ENCODE measurements at regions not wholly inside any gene's neighbourhood (a gene's known extent, or its start where the extent isn't known, plus 50 kb on each side); places are given as distances from the start of the nearest gene placed in this dataset.

GRCh38 chr21:39097981-39098380 is 85.3 kb downstream of the PSMG1 start:
- H3K27me3 Mint-ChIP-seq = peaks cover 3% of the 10 kb centered on the region
- peaks cover 5% of the 10 kb centered on the region for H3K9me3 Mint-ChIP-seq (ENCODE audit: low read depth)
- peaks cover 33% of the 10 kb centered on the region for H3K4me1 Mint-ChIP-seq (ENCODE audit: low read depth)
- no peak for TF ChIP-seq CTCF (IDR thresholded peaks at IDR 0.05; ENCODE audit: unreplicated experiment)
- H3K27ac Mint-ChIP-seq = peak overlapping the region; percentile 89
- no peak overlapping the region for H3K4me3 Mint-ChIP-seq (ENCODE audit: low read depth)
- DNase-seq (ENCODE audit: low spot score, unreplicated experiment) = no peak
- H3K36me3 Mint-ChIP-seq (ENCODE audit: insufficient read depth) = no peaks in the 10 kb centered on the region

- Mint-ChIP-seq H3K27me3 (peaks cover 3% of the 10 kb centered on the region), H3K27ac (no peak overlapping the region), H3K36me3 (ENCODE audit: insufficient read depth) (no peaks in the 10 kb centered on the region), H3K4me1 (ENCODE audit: low read depth) (peaks cover 33% of the 10 kb centered on the region), H3K4me3 (ENCODE audit: low read depth) (no peak overlapping the region), H3K9me3 (ENCODE audit: low read depth) (peaks cover 5% of the 10 kb centered on the region)
- DNase-seq (ENCODE audit: low spot score, unreplicated experiment) = no peak
- TF ChIP-seq CTCF (IDR thresholded peaks at IDR 0.05; ENCODE audit: unreplicated experiment) = no peak
These were observed 85.9 kb downstream of the PSMG1 start for GRCh38 chr21:39097335-39097861.

GRCh38 chr21:39096754-39097153 is 86.5 kb downstream of the PSMG1 start:
- no peak for DNase-seq (ENCODE audit: low spot score, unreplicated experiment)
- Mint-ChIP-seq H3K27me3 (peaks cover 3% of the 10 kb centered on the region), H3K27ac (no peak overlapping the region), H3K36me3 (ENCODE audit: insufficient read depth) (no peaks in the 10 kb centered on the region), H3K9me3 (ENCODE audit: low read depth) (peaks cover 5% of the 10 kb centered on the region), H3K4me1 (ENCODE audit: low read depth) (peaks cover 33% of the 10 kb centered on the region), H3K4me3 (ENCODE audit: low read depth) (no peak overlapping the region)
- TF ChIP-seq CTCF (IDR thresholded peaks at IDR 0.05; ENCODE audit: unreplicated experiment) = peak; percentile 33

- peaks cover 3% of the 10 kb centered on the region for H3K27me3 Mint-ChIP-seq
- peaks cover 5% of the 10 kb centered on the region for H3K9me3 Mint-ChIP-seq (ENCODE audit: low read depth)
- no peak for DNase-seq (ENCODE audit: low spot score, unreplicated experiment)
- H3K4me3 Mint-ChIP-seq (ENCODE audit: low read depth) = no peak overlapping the region
- H3K27ac Mint-ChIP-seq = no peak overlapping the region
- peaks cover 33% of the 10 kb centered on the region for H3K4me1 Mint-ChIP-seq (ENCODE audit: low read depth)
- no peak for TF ChIP-seq CTCF (IDR thresholded peaks at IDR 0.05; ENCODE audit: unreplicated experiment)
- no peaks in the 10 kb centered on the region for H3K36me3 Mint-ChIP-seq (ENCODE audit: insufficient read depth)
These were observed 87.6 kb downstream of the PSMG1 start for GRCh38 chr21:39095681-39096080.

GRCh38 chr21:39094847-39095579 is 88.2 kb downstream of the PSMG1 start:
- Mint-ChIP-seq H3K9me3 (ENCODE audit: low read depth) (peaks cover 5% of the 10 kb centered on the region), H3K36me3 (ENCODE audit: insufficient read depth) (no peaks in the 10 kb centered on the region), H3K27ac (no peak overlapping the region), H3K27me3 (peaks cover 3% of the 10 kb centered on the region), H3K4me1 (ENCODE audit: low read depth) (peaks cover 33% of the 10 kb centered on the region), H3K4me3 (ENCODE audit: low read depth) (no peak overlapping the region)
- TF ChIP-seq CTCF (IDR thresholded peaks at IDR 0.05; ENCODE audit: unreplicated experiment) = no peak
- no peak for DNase-seq (ENCODE audit: low spot score, unreplicated experiment)

Measured in progenitor cell of endocrine pancreas (in vitro differentiated cells).